ENCODE measurements at regions not wholly inside any gene's neighbourhood (a gene's known extent, or its start where the extent isn't known, plus 50 kb on each side); places are given as distances from the start of the nearest gene placed in this dataset.

GRCh38 chr10:80729896-80730295, 192.2 kb downstream of the SH2D4B start:
- no peaks in the 10 kb centered on the region for H3K36me3 ChIP-seq
- no peaks in the 10 kb centered on the region for H3K9me3 ChIP-seq
- ATAC-seq (no peak), DNase-seq (no peak)
- TF ChIP-seq CTCF (IDR thresholded peaks at IDR 0.05 in 4 of 5, conservative IDR thresholded peaks at IDR 0.05 in 1 of 5) (no peak), POLR2A (IDR thresholded peaks at IDR 0.05) (no peak)
- no peaks in the 10 kb centered on the region for H3K27me3 ChIP-seq
- no peaks in the 10 kb centered on the region for H3K4me1 ChIP-seq
- in situ Hi-C loops (cut with MboI; ENCODE audit: low sequenced_read_pairs in 4 of 4) (no loop called here), intact Hi-C loops (cut with DNase I; ENCODE audit: low total_unique reads) (no loop called here)
- no peak overlapping the region for H3K27ac ChIP-seq
- H3K4me3 ChIP-seq = no peak overlapping the region

- intact Hi-C loops (cut with DNase I; ENCODE audit: low total_unique reads) = no loop called here
- ATAC-seq = no peak
- TF ChIP-seq CTCF (IDR thresholded peaks at IDR 0.05 in 4 of 5, conservative IDR thresholded peaks at IDR 0.05 in 1 of 5) (no peak), POLR2A (IDR thresholded peaks at IDR 0.05) (no peak)
These were observed 192.8 kb downstream of the SH2D4B start for GRCh38 chr10:80730522-80730921.

GRCh38 chr10:80734589-80734988, 196.9 kb downstream of the SH2D4B start:
- H3K27me3 ChIP-seq = no peaks in the 10 kb centered on the region
- no peak overlapping the region for H3K27ac ChIP-seq
- no peak for ATAC-seq
- intact Hi-C loops (cut with DNase I; ENCODE audit: low total_unique reads) = no loop called here
- H3K4me1 ChIP-seq = no peaks in the 10 kb centered on the region
- TF ChIP-seq POLR2A (IDR thresholded peaks at IDR 0.05) = no peak
- TF ChIP-seq CTCF (IDR thresholded peaks at IDR 0.05 in 4 of 5, conservative IDR thresholded peaks at IDR 0.05 in 1 of 5) = no peak
- in situ Hi-C loops (cut with MboI; ENCODE audit: low sequenced_read_pairs in 4 of 4) = no loop called here
- no peaks in the 10 kb centered on the region for H3K9me3 ChIP-seq
- no peak overlapping the region for H3K4me3 ChIP-seq
- DNase-seq = no peak
- no peaks in the 10 kb centered on the region for H3K36me3 ChIP-seq

More at GRCh38 chr10:80730522-80730921, 192.8 kb downstream of the SH2D4B start:
- in situ Hi-C loops (cut with MboI; ENCODE audit: low sequenced_read_pairs in 4 of 4) = no loop called here
- no peak for DNase-seq
- no peaks in the 10 kb centered on the region for H3K9me3 ChIP-seq
- no peaks in the 10 kb centered on the region for H3K36me3 ChIP-seq
- H3K4me3 ChIP-seq = no peak overlapping the region
- H3K27ac ChIP-seq = no peak overlapping the region
- H3K27me3 ChIP-seq = no peaks in the 10 kb centered on the region
- no peaks in the 10 kb centered on the region for H3K4me1 ChIP-seq

GRCh38 chr10:80737209-80737608, 199.5 kb downstream of the SH2D4B start:
- Histone ChIP-seq H3K9me3 (no peaks in the 10 kb centered on the region), H3K4me1 (no peaks in the 10 kb centered on the region), H3K36me3 (no peaks in the 10 kb centered on the region), H3K27ac (no peak overlapping the region), H3K27me3 (no peaks in the 10 kb centered on the region), H3K4me3 (no peak overlapping the region)
- no peak for ATAC-seq
- TF ChIP-seq POLR2A (IDR thresholded peaks at IDR 0.05) (no peak), CTCF (IDR thresholded peaks at IDR 0.05 in 4 of 5, conservative IDR thresholded peaks at IDR 0.05 in 1 of 5) (no peak)
- intact Hi-C loops (cut with DNase I; ENCODE audit: low total_unique reads) (no loop called here), in situ Hi-C loops (cut with MboI; ENCODE audit: low sequenced_read_pairs in 4 of 4) (no loop called here)
- DNase-seq = no peak

- H3K27ac ChIP-seq = no peak overlapping the region
- H3K4me1 ChIP-seq = no peaks in the 10 kb centered on the region
- H3K36me3 ChIP-seq = no peaks in the 10 kb centered on the region
- in situ Hi-C loops (cut with MboI; ENCODE audit: low sequenced_read_pairs in 4 of 4) = no loop called here
- intact Hi-C loops (cut with DNase I; ENCODE audit: low total_unique reads) = no loop called here
- ATAC-seq (no peak), DNase-seq (no peak)
- H3K4me3 ChIP-seq = no peak overlapping the region
- H3K9me3 ChIP-seq = no peaks in the 10 kb centered on the region
- no peak for TF ChIP-seq CTCF (IDR thresholded peaks at IDR 0.05 in 4 of 5, conservative IDR thresholded peaks at IDR 0.05 in 1 of 5)
- no peak for TF ChIP-seq POLR2A (IDR thresholded peaks at IDR 0.05)
- no peaks in the 10 kb centered on the region for H3K27me3 ChIP-seq
These were observed 201.6 kb downstream of the SH2D4B start for GRCh38 chr10:80739328-80739727.
